AG09319 (cell line): ENCODE measurements at regions not wholly inside any gene's neighbourhood (a gene's known extent, or its start where the extent isn't known, plus 50 kb on each side); places are given as distances from the start of the nearest gene placed in this dataset.

Experiments used
- DNase-seq: peaks from one replicate; pipeline ENCODE4 v3.0.0-alpha.2; 2010; ENCODE audit warnings: low read depth; ENCODE audit errors: extremely low read depth
- CTCF ChIP-seq: IDR thresholded peaks from 2 replicates; pipeline ENCODE4 v1.5.1; 2011; ENCODE audit warnings: low read depth, mild to moderate bottlenecking, inconsistent platforms, low read length, moderate library complexity

GRCh38 chr11:45067966-45068365, 78.5 kb upstream of the PRDM11 start:
- no peak for TF ChIP-seq CTCF

DNA sequence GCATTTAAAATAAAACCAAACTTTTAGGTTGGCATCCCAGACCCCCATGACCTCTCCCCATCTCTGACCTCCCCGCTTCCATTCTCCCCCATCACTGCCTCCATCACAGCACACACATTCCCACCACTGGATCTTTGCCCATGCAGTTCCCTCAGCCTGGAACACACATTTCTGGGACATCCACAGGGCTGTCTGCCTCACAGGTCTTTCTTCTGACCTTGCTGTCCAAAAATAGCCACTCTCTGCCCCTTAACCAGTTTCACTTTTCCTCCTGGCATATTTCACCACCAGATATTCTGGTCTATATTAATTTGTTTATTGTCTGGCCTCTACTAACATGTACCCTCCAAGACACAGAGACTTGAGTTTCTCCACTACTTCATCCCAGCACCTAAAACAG, 75.2 kb upstream of the PRDM11 start:
- no peak for DNase-seq
- no peak for TF ChIP-seq CTCF

More at GRCh38 chr11:45067966-45068365, 78.5 kb upstream of the PRDM11 start:
- no peak for DNase-seq

GRCh38 chr11:45073685-45074141, 72.7 kb upstream of the PRDM11 start:
- no peak for DNase-seq
- no peak for TF ChIP-seq CTCF

DNA sequence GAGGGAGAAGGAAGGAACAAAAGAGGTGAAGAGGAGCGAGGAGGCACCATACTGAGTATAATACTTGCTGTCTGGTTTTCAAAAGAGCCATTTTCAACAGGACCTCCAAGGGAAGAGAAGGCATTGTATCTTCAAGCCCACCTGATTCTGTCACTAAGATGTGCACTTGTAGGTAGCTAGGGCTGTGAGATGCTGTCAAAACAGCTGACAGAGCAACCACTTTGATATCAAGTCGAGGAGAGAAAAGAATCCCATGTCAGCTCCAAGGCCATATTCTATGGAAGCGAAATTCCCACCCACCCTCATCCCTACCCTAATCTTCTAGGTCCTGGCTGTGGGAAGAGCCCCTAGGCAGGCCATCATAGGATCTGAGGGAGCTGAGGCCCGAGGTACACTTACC, 70.9 kb upstream of the PRDM11 start:
- TF ChIP-seq CTCF: no peak
- no peak for DNase-seq

DNA sequence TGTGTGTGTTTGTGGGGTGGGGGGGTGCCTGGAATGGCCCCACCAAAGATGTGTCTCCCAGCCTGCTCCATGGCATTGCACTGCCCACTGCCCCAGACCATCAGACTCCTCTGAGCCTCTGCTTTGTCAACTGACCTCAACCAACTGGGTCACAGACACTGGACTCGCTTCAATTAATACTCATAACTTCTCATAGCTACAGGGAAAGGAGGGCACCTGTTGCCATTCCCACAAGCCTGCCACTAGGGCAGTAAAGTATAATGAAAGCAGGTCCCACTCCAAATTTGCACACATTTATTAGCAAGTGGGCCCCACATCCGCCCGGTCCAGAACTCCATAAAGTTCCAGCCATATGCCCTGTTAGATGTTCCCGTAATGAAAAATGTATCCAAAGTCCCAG, 70.5 kb upstream of the PRDM11 start:
- DNase-seq: no peak
- TF ChIP-seq CTCF: no peak

- no peak for DNase-seq
- no peak for TF ChIP-seq CTCF
Measured at GRCh38 chr11:45076761-45077160, 69.7 kb upstream of the PRDM11 start.

- TF ChIP-seq CTCF: no peak
- no peak for DNase-seq
Measured at GRCh38 chr11:45078236-45079074, 68.0 kb upstream of the PRDM11 start.
